Fibroblast of lung (primary cell): ENCODE measurements at regions not wholly inside any gene's neighbourhood (a gene's known extent, or its start where the extent isn't known, plus 50 kb on each side); places are given as distances from the start of the nearest gene placed in this dataset.

Source experiments
- DNase-seq, 2 donors: peaks; one replicate each; pipeline versions ENCODE4 v3.0.0 to v3.0.0-alpha.2; 2010; ENCODE audit warnings: low read depth in 2 of 2
- H2AFZ ChIP-seq: 2 replicates; pipeline ENCODE4 v1.5.1; 2012; ENCODE audit warnings: low read length, control low read depth, inconsistent platforms
- H3K27ac ChIP-seq: 2 replicates; pipeline ENCODE4 v1.5.1; 2011; ENCODE audit warnings: low read length, control low read depth; ENCODE audit not compliant: insufficient read depth
- H3K27me3 ChIP-seq: 2 replicates; pipeline ENCODE4 v1.5.1; 2011; ENCODE audit warnings: mild to moderate bottlenecking, low read length; ENCODE audit not compliant: control insufficient read depth, insufficient read depth
- H3K36me3 ChIP-seq: 2 replicates; pipeline ENCODE4 v1.5.1; 2011; ENCODE audit warnings: low read length; ENCODE audit not compliant: control insufficient read depth, insufficient read depth
- H3K4me1 ChIP-seq: 2 replicates; pipeline ENCODE4 v1.5.1; 2011; ENCODE audit warnings: low read length; ENCODE audit not compliant: control insufficient read depth, insufficient read depth; ENCODE audit errors: extremely low read depth
- H3K4me2 ChIP-seq: 2 replicates; pipeline ENCODE4 v1.5.1; 2011; ENCODE audit warnings: low read length, control low read depth; ENCODE audit not compliant: insufficient read depth; ENCODE audit errors: extremely low read depth
- H3K4me3 ChIP-seq, 4 experiments: fragments of 200-600 bp in 1 of 4; sonication (generic) in 1 of 4; replicated peaks in 1 of 4; 2 replicates each; pipeline ENCODE4 v1.5.1; 2011 to 2016; ENCODE audit warnings: low read length in 4 of 4, low read depth in 3 of 4, mild to moderate bottlenecking in 3 of 4, control low read depth in 2 of 4, inconsistent platforms in 1 of 4, mixed read lengths in 1 of 4; ENCODE audit not compliant: insufficient read depth in 1 of 4; ENCODE audit errors: control extremely low read depth in 1 of 4
- H3K79me2 ChIP-seq: 2 replicates; pipeline ENCODE4 v1.5.1; 2012; ENCODE audit warnings: mild to moderate bottlenecking, low read length, inconsistent platforms; ENCODE audit not compliant: control insufficient read depth, insufficient read depth
- H3K9ac ChIP-seq: 2 replicates; pipeline ENCODE4 v1.5.1; 2011; ENCODE audit warnings: mild to moderate bottlenecking, low read length, control low read depth; ENCODE audit not compliant: insufficient read depth
- H3K9me3 ChIP-seq: 2 replicates; pipeline ENCODE4 v1.5.1; 2012; ENCODE audit warnings: low read depth, low read length; ENCODE audit not compliant: control insufficient read depth, insufficient read depth
- H4K20me1 ChIP-seq: 2 replicates; pipeline ENCODE4 v1.5.1; 2011; ENCODE audit warnings: low read length; ENCODE audit not compliant: control insufficient read depth, insufficient read depth; ENCODE audit errors: extremely low read depth
- CTCF ChIP-seq, 2 donors: IDR thresholded peaks in 1 of 2; conservative IDR thresholded peaks in 1 of 2; 1 replicate in 1 of 2; 2 replicates in 1 of 2; pipeline ENCODE4 v1.5.1; 2011 to 2012; ENCODE audit warnings: low read length in 2 of 2, control low read depth in 1 of 2, inconsistent platforms in 1 of 2, low read depth in 1 of 2, mild to moderate bottlenecking in 1 of 2
- EZH2 ChIP-seq: IDR thresholded peaks from 2 replicates; pipeline ENCODE4 v1.5.1; 2012; ENCODE audit warnings: low read length, control low read depth, mild to moderate bottlenecking; ENCODE audit errors: missing control alignments

- Histone ChIP-seq H3K27ac (no peak overlapping the region), H3K27me3 (no peaks in the 10 kb centered on the region), H3K4me2 (no peak overlapping the region), H2AFZ (no peak overlapping the region), H3K79me2 (no peaks in the 10 kb centered on the region), H3K4me1 (no peaks in the 10 kb centered on the region), H3K4me3 (no peak overlapping the region), H3K36me3 (no peaks in the 10 kb centered on the region), H3K9me3 (no peaks in the 10 kb centered on the region), H4K20me1 (no peaks in the 10 kb centered on the region), H3K9ac (no peak overlapping the region)
- no peak for DNase-seq
- TF ChIP-seq CTCF (conservative IDR thresholded peaks at IDR 0.05 in 1 of 2, IDR thresholded peaks at IDR 0.05 in 1 of 2; ENCODE audit: low read depth in 1 of 2, low read length in 2 of 2) (no peak), EZH2 (no peak)
These were observed 244.4 kb downstream of the FOXA2 start for GRCh38 chr20:22339946-22340345.

GRCh38 chr20:22339091-22339881, 245.1 kb downstream of the FOXA2 start:
- no peak overlapping the region for H3K4me2 ChIP-seq
- TF ChIP-seq CTCF (conservative IDR thresholded peaks at IDR 0.05 in 1 of 2, IDR thresholded peaks at IDR 0.05 in 1 of 2; ENCODE audit: low read depth in 1 of 2, low read length in 2 of 2) (peak; percentile 73 to 74), EZH2 (no peak)
- H3K27ac ChIP-seq: no peak overlapping the region
- no peak overlapping the region for H2AFZ ChIP-seq
- no peaks in the 10 kb centered on the region for H3K4me1 ChIP-seq
- no peak overlapping the region for H3K4me3 ChIP-seq
- peak; percentile 34 to 80 for DNase-seq
- H3K79me2 ChIP-seq: no peaks in the 10 kb centered on the region
- no peak overlapping the region for H3K9ac ChIP-seq
- no peaks in the 10 kb centered on the region for H3K9me3 ChIP-seq
- H3K36me3 ChIP-seq: no peaks in the 10 kb centered on the region
- H3K27me3 ChIP-seq: no peaks in the 10 kb centered on the region
- no peaks in the 10 kb centered on the region for H4K20me1 ChIP-seq

GRCh38 chr20:22338140-22338708, 246.1 kb downstream of the FOXA2 start:
- Histone ChIP-seq H3K27ac (no peak overlapping the region), H4K20me1 (no peaks in the 10 kb centered on the region), H2AFZ (no peak overlapping the region), H3K4me1 (no peaks in the 10 kb centered on the region), H3K9ac (no peak overlapping the region), H3K4me2 (no peak overlapping the region), H3K27me3 (no peaks in the 10 kb centered on the region), H3K36me3 (no peaks in the 10 kb centered on the region), H3K4me3 (no peak overlapping the region), H3K9me3 (no peaks in the 10 kb centered on the region), H3K79me2 (no peaks in the 10 kb centered on the region)
- TF ChIP-seq EZH2: no peak
- no peak for TF ChIP-seq CTCF (conservative IDR thresholded peaks at IDR 0.05 in 1 of 2, IDR thresholded peaks at IDR 0.05 in 1 of 2; ENCODE audit: low read depth in 1 of 2, low read length in 2 of 2)
- no peak for DNase-seq
